Coronary artery (tissue), 2 donors: ENCODE measurements at regions not wholly inside any gene's neighbourhood (a gene's known extent, or its start where the extent isn't known, plus 50 kb on each side); places are given as distances from the start of the nearest gene placed in this dataset.

Experiments
- DNase-seq: peaks from one replicate; pipeline ENCODE4 v3.0.0-alpha.2; 2017; ENCODE audit warnings: low spot score
- H3K27ac ChIP-seq, 2 donors: fragments of 200-600 bp; sonication (generic); one replicate each; pipeline ENCODE4 v1.5.1; 2016 to 2019
- H3K4me3 ChIP-seq: fragments of 200-600 bp; sonication (generic); 2 replicates; pipeline ENCODE4 v1.5.1; 2016; ENCODE audit warnings: mild to moderate bottlenecking, moderate library complexity
- CTCF ChIP-seq: fragments of 200-600 bp; sonication (generic); IDR thresholded peaks from one replicate; pipeline ENCODE4 v1.5.1; 2019; ENCODE audit warnings: antibody characterized with exemption

GRCh38 chr12:28104903-28105864, 85.1 kb upstream of the CCDC91 start:
- no peak for TF ChIP-seq CTCF
- Histone ChIP-seq H3K27ac (no peak overlapping the region), H3K4me3 (no peak overlapping the region)
- no peak for DNase-seq

- H3K27ac ChIP-seq = no peak overlapping the region
- no peak for DNase-seq
- TF ChIP-seq CTCF = no peak
- H3K4me3 ChIP-seq = no peak overlapping the region
These were observed 82.6 kb upstream of the CCDC91 start for GRCh38 chr12:28107679-28108078.

- Histone ChIP-seq H3K27ac (no peak overlapping the region), H3K4me3 (no peak overlapping the region)
- TF ChIP-seq CTCF = no peak
- DNase-seq = no peak
These were observed 81.7 kb upstream of the CCDC91 start for GRCh38 chr12:28108599-28108998.

- no peak for TF ChIP-seq CTCF
These were observed 79.9 kb upstream of the CCDC91 start for GRCh38 chr12:28110329-28110728.

GRCh38 chr12:28114488-28114887, 75.8 kb upstream of the CCDC91 start:
- DNase-seq = no peak
- no peak for TF ChIP-seq CTCF
- H3K27ac ChIP-seq = no peak overlapping the region
- H3K4me3 ChIP-seq = no peak overlapping the region

More at GRCh38 chr12:28110329-28110728, 79.9 kb upstream of the CCDC91 start:
- H3K27ac ChIP-seq = no peak overlapping the region
- no peak overlapping the region for H3K4me3 ChIP-seq
- DNase-seq = no peak

- Histone ChIP-seq H3K27ac (no peak overlapping the region), H3K4me3 (no peak overlapping the region)
- TF ChIP-seq CTCF = no peak
- no peak for DNase-seq
These were observed 68.8 kb upstream of the CCDC91 start for GRCh38 chr12:28121433-28121832.
